GM21717 (cell line): ENCODE measurements at regions not wholly inside any gene's neighbourhood (a gene's known extent, or its start where the extent isn't known, plus 50 kb on each side); places are given as distances from the start of the nearest gene placed in this dataset.
A peak's percentile ranks its signal among the peaks of the same experiment; 100 is the strongest.

ENCODE experiments used
- ATAC-seq: cut with Tn5 transposase; IDR thresholded peaks from one replicate; pipeline ENCODE4 v1.9.1; 2021; ENCODE audit warnings: mild to moderate bottlenecking, moderate library complexity; ENCODE audit not compliant: unreplicated experiment

DNA sequence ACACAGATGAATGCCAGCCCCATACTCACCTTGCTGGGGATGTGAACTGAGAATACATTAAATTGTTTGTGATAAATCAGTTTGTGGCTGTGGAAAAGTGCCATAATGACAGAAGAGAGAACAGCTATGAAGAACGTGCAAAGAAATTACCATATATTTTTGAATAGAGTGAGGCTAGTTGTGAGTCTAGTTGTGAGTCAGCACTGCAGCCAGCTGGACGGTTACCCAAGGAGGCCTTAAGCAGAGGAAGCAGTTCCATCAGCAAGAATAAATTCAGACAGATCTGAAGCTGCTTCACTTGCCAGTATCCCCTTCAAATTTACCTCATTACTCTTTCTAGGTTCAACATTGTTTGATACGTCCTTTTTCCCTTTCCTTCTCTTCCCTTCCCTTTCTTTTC is 446.0 kb downstream of the MTRR start:
- ATAC-seq: no peak

DNA sequence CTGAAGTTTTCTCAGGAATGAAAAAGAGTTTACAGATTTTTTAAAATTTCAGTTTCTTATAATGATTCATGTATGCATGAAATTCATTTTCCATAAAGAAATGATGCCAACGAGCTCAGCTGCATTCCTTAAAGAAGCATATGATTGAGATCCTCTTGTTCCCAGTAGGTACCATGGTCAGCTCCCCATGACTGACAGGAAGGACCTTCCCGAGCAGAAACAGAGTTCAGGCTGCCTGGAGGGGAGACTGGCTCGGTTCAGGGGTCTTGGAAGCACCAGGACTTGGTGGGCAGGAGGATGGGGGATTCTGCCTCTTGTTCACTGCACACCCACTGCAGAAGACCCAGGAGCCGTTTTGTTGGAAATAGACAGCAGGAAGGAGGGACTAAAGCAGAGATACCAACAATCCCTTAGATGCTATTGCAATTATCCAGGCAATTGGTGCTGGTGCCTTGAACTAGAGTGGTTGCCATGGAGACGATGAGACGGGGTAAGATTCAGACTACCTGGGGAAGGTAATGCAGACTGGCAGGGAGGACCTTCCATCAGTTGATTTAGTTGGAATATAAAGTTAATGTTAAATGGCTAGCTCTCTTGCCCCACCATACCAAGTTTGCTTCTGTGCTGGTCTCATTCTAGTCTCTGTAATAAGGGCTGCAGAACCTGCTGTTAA is 447.8 kb downstream of the MTRR start:
- ATAC-seq: no peak

DNA sequence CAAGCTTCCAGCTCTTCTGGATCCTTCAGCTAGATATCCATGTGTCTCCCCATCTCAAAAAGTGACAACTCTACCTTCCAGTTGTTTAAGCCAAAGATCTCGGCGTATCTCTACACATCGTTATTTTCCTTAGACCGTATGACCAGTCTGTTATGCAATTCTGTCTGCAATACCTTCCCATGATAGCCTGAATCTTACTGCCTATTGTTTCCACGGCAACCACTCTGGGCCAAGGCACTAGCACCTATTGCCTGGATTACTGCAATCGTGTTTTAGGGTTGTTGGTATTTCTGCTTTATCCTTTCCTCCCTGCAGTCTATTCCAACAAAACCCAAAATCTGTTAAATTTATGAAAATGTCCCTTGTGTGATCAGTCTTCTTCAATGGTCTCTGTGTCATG is 448.4 kb downstream of the MTRR start:
- no peak for ATAC-seq

DNA sequence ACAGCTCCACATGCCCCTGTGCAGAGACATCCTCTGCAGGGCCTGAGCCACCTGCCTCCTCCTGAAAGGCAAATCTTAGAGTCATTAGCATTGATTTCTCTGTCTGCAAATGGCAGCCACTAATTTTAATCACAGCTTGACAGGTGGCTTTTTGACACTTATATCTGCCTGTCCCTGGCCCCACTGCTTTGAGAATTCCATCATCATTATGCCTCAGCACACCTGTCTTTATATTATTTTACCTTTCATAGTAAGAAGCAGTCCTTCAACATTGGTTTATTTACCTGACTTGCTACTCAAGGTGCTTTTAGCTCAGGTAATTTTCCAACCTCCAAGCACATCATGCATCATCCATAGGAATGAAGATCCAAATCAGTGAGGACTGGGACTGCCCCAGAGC is 451.3 kb downstream of the MTRR start:
- ATAC-seq: no peak

DNA sequence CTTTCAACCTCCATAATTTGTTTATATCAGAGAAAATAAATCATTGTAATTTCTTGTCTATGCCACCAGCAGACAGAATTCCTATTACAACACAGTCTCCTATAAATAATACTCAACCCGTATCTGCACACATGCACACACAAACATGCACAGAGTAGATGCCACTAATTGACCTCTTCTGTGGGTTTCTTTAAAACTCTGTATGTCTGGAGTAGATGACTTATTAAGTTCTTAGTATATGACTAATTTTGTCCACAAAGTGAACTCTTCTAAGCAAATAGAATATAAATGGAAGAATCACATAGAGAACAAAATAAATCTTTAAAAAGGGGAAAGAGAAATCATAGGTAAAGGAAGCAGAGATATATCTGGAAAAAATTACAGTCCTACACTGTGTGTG is 452.3 kb downstream of the MTRR start:
- no peak for ATAC-seq

DNA sequence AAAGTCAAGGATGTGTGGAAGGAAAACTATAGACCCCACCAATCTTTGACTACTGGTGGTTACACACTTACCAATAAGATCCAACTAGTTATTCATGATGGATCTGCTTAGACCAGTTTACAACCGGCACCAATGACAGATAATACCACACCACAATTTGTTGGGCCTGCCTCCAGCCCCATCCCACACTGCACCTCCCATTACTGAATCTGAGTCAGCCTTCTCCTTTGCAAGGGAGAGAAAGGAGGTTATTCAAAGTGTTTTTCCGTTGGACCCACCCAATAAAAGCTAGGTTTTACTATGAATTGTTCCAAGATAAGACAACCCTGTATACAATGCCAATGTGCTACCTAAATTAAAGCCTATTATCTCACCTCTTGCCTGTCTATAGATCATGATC is 453.5 kb downstream of the MTRR start:
- ATAC-seq: no peak

DNA sequence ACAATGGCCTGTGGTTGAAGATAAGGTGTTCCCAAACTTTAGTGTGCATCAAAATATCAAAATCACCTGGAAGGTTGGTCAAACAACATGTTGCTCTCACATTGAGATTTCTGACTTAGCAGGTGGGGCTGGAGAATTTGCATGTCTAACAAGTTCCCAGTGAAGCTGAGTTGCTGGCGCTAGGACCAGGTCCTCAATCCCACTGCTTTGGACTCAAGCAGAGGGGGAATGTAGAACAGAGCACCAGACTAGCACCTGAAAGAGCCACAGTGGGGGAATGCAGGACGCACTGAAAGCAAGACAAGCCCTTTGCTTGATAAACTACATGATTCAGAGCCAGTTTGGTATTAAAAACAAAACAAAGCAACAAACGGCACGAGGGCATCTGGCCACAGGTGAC is 458.1 kb downstream of the MTRR start:
- ATAC-seq: no peak

DNA sequence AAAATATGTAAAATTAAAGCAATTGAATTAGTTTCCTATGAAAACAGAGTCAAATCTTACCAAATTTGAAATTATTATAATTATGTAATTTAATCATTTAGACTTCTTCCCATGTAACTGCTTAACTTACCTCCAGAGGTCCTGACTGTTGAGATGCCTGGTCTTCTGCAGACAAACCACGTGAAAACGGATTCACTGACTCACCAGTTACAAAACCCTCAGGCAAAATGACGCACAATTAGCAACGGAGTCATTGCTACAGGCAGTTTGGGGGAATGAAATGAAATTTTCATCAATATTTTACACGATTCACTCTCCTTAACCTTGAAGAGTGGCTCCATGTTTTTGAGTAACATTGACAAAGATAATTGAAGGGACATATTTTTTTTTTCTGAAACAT is 460.8 kb downstream of the MTRR start:
- no peak for ATAC-seq

DNA sequence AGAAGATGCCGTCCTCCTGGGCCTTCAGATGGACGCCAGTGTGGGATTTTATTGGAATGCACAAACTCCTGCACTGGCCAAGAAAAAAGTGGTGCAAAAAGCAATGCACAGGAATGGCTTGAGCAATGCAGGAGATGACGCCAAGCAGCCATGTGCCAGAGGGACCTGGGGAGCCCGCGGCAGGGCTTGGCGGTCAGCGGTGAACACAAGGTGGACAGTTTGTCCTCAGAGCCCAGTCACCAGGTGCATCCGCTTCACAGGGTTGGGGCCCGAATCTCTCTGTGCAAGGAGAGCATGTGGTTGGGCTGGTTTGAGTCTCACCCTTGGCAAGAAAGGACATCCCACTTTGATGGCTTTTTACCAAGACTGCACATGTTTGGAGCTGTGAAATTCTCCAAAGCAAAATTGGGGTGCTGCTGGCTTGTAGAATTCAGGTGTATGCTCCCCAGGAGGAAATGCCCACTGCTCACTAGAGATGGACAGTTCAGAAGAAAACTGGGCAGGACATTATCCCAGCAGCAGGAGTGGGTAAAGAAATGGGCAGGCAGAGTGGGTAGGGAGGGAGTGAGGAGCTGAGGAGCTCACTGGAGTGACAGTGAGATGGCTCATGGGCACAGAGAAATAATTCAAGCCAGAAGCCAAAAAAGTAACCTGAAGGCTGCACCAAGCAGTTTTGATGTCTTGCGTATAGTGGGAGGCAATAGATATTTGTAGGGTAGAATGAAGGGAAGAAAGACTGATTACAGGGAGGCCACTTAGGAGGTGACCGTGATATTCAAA is 463.9 kb downstream of the MTRR start:
- no peak for ATAC-seq

DNA sequence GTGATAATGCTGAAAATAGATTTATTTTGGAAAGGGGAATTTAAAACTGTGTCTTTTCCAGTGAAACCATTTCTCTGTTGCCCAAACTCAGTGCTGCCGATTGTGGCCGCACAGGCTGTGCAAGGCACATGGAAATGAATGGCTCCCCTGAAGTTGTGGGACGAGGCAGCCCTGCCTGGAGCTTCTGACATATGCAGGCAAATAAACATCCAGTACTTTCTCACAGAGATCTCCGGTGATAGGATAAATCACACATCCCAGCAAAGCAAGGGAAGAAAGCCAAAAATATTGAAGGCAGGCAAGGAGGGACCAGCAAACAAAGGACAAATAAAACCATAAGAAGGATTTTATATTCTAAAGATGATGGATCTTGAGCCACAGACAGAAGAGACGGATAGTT is 464.5 kb downstream of the MTRR start:
- ATAC-seq: no peak

DNA sequence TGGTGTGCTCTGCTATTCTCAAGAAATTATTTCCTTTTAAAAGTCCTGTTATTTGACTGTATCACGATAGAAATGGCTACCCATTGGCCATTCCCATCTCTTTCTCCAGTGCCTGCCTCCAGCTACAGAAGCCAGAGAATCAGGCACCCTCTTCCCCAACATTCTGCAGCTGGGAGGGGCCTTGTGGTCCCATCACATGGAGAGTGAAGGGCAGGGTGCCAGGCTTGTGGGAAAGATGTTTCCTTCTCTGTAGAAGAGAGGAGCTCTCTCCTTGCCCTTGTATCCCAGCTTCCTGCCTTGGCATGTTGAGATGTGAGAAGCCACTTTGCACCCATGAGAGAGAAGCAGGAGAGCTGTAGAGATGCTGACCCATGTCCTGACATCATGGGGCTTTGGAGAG is 465.0 kb downstream of the MTRR start:
- no peak for ATAC-seq

DNA sequence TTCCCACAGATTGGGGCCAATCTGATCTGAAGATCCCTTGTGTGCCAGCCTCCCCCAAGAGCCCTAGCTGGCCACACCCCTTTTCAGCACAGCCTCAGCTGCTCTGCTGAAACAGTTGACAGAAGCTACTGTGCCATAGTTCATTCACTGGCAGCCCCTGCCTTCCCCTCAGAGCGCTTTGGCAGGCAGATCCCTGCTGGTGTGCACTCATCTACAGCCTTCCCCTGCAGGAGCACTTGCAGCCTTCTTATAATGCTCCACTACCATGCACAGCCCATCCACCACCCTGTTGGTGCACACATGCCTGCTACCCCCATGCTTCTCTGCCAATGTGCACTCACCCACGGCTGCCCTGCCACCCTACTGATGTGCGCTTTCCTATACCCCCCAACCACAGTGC is 471.3 kb downstream of the MTRR start:
- no peak for ATAC-seq

DNA sequence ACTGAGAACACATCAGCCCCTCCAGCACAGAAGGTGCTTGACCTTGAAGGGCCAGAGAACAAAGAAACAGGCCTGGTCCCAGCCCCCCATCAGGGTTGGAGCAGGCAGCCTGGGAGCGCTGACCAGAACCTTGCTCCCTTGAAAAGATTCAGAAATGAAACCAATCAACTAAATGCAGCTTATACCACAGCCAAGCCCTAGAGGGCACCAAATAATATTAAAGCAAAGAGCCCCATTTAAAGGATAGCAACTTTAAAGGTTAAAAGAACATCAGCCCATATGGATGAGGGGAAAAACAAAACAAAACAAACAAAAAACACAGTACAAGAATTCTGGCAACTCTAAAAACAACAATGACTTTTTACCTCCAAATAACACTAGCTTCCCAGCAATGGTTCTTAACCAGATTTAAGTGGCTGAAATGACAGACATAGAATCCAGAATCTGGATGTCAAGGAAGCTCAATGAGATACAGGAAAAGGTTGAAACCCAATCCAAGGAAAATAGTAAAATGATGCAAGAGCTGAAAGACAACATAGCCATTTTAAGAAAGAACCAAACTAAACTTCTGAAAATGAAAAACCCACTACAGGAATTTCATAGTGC is 471.9 kb downstream of the MTRR start:
- no peak for ATAC-seq

DNA sequence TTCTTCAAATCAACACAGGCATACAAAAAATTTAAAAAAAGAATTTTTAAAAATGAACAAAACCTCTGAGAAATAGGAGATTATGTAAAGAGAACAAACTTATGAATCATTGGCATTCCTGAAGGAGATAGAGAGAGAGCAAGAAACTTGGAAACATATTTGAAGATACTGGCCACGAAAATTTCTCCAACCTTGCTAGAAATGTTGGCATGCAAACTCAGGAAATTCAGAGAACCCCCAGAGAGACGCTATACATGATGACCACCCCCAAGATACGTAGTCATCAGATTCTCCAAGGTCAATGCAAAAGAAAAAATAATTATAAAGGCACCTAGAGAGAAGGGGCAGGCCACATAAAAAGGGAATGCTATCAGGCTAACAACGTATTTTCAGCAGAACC is 472.5 kb downstream of the MTRR start:
- no peak for ATAC-seq

DNA sequence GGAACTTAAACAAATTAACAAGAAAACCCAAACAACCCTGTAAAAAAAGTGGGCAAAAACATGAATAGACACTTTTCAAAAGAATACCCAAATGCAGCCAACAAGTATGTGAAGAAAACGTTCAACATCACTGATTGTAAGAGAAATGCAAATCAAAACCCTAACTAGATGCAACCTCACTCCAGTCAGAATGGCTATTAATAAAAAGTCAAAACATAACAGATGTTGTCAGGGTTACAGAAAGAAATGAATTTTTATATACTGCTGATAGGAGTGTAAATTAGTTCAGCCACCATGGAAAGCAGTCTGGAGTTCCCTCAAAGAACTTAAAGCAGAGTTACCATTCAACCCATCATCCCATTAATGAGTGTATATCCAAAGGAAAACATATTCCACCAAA is 479.0 kb downstream of the MTRR start:
- no peak for ATAC-seq

DNA sequence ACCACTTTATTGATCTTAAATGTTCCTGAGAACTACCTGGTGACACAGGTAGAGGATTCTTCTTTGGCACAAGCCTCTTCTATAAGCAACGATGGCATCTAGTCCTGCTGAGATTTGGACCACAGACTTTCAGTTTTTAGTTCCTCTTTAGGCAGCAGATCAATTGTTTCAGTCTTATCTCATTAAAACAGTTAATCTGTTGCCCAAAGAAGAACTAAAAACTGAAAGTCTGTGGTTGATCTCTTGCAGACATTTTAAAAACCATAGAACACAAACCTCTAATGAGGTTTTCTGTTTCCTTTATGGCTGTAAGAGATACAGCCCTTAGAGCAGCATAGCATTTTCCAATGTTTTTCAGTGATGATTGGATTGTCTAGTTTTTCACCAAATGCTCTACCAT is 480.9 kb downstream of the MTRR start:
- ATAC-seq: peak; percentile 97

DNA sequence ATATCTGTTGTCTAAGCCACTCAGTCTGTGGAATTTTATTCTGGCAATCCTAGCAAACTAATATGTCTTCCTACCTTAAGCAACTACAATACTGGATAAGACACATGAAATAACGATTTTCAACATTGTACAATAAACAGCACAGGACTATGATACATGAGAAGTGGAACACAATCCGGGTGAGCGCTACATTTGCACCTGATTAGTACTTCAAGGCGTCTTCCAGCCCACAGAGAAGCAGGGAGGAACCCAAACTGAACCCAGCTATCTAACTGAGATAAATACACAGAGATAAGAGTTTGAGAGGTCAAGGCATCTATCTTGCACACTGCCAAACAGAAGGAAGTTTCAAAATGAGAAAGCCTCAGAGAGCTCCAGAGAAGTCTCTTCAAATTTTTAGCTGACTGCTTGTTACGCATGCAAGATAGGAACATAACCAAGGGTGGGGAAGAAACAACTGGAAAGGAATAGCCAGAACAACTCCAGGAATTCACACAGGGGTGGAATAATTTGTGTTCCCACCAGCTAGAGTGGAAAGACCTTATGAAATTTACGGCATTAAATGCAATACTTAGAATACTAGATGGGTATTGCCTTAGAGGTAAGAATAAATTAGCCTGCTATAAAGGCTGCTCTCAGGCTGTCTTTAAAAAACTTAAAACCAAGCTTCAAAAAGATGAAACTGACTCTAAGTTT is 481.8 kb downstream of the MTRR start:
- ATAC-seq: no peak

DNA sequence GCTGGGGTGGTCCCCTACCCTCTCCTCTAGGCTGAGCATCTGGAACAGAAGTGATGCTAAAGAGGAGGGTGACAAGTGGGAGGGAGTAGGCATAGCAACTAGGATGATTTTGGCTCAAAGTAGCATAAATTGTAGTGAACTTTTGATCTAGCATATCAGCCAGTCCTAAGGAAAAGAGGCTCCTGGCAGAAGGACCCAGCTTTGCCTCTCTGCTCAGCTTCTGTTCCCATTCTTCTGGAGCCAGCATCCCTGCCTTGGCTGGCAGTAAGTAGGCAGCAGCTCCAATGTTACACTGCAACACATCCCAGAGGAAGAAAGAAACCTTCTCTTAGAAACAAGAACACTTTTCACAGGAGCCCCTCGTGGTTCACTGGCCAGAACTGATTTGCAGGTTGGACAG is 487.0 kb downstream of the MTRR start:
- no peak for ATAC-seq

DNA sequence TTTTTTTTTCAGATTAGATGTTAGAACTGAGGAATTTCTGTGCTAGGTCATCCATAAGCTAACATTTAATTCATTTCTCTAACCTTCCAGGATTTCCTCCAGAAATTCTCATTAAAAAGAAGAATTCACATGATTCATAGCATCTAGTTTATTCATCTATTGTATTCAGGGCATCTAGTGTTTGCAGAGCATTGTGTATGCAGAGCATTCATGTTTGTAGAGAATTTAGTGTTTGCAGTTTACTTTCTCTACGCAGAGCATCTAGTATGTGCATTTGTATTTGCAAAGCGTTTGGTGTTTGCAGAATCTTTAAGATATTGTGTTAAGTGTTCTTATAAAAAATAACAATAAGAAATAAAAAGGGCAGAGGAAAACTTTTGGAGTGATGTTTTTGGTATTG is 491.1 kb downstream of the MTRR start:
- ATAC-seq: no peak

DNA sequence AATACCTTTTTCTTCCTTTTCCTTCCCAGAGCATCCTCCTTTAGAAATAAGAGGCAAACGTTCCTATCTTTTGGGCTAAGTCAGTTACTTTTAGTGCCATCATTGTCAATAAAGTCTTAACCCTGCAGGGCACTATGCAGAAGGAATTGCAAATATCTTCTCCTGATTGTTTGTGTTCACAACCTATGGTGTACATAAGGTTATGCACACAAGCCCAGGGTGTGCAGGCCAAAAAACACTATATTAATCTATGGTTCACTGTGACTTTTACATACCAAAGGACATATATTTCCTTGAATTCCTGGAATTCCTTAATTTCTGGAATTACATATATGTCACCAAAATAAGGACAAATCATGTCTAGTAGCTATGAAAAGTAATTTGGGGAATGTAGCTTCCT is 493.5 kb downstream of the MTRR start:
- no peak for ATAC-seq

DNA sequence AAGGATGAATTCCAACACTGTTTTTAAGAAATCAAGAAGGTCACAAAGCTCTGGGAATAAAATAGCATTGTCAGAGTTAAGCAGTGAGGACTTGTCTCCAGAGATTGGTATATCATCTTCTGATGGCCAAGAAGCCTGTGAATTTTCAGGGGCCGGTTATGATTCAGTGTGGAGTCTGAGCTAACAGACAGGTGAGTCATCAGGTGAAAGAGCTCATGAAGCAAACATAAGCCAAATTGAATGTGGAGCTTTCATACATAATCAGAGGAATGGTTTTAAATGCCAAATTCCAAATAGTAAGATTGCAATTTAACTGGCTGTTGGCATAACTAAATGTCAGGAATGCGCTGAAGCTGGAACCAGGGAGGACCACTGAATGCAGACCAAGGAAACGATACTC is 494.2 kb downstream of the MTRR start:
- no peak for ATAC-seq

DNA sequence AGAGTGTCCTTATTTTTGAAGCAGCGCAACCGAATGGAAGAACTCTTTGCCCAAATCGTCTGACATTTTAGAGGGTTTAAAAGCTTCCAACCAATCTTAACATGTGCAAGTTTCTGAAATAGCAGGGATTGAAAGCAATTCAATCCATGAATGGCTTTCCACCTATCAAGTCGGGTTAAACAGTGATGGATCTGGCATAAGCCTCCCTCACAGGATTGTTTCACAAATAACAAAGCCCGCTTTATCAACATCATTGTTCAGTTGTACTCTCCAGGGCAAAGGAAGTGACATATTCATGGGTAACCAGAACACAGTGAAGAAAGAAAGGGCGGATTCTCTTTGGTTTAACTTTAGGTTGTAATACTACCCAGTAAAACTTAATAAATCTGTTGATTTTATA is 497.3 kb downstream of the MTRR start:
- ATAC-seq: no peak
